HFFc6 (cell line): ENCODE measurements at regions not wholly inside any gene's neighbourhood (a gene's known extent, or its start where the extent isn't known, plus 50 kb on each side); places are given as distances from the start of the nearest gene placed in this dataset.

Experiments used
- DNase-seq: peaks from one replicate; pipeline ENCODE4 v3.0.0-alpha.2; 2018
- H3K27ac Mint-ChIP-seq: 2 replicates; pipeline ENCODE4 v1.8.0; 2020; ENCODE audit warnings: mild to moderate bottlenecking, mixed read lengths
- H3K27me3 Mint-ChIP-seq: 2 replicates; pipeline ENCODE4 v1.8.0; 2021; ENCODE audit warnings: mild to moderate bottlenecking, moderate library complexity, mixed read lengths; ENCODE audit not compliant: insufficient read depth
- H3K36me3 Mint-ChIP-seq: 2 replicates; pipeline ENCODE4 v1.8.0; 2021; ENCODE audit warnings: low read depth, mixed read lengths
- H3K4me1 Mint-ChIP-seq: 2 replicates; pipeline ENCODE4 v1.8.0; 2020; ENCODE audit warnings: low read depth, mixed read lengths
- H3K4me3 Mint-ChIP-seq: 2 replicates; pipeline ENCODE4 v1.8.0; 2020; ENCODE audit warnings: mild to moderate bottlenecking, moderate library complexity, mixed read lengths
- H3K9me3 Mint-ChIP-seq: 2 replicates; pipeline ENCODE4 v1.8.0; 2020; ENCODE audit warnings: mild to moderate bottlenecking, mixed read lengths
- CTCF ChIP-seq: fragments of 200-600 bp; sonication (generic); IDR thresholded peaks from 2 replicates; pipeline ENCODE4 v1.5.0; 2021; ENCODE audit warnings: antibody characterized with exemption, mild to moderate bottlenecking

- no peak for TF ChIP-seq CTCF
- DNase-seq = no peak
- Mint-ChIP-seq H3K4me1 (no peaks in the 10 kb centered on the region), H3K27ac (no peak overlapping the region), H3K27me3 (no peaks in the 10 kb centered on the region; the same call in 1 of the 2 replicates), H3K9me3 (peaks cover 10% of the 10 kb centered on the region), H3K4me3 (no peak overlapping the region), H3K36me3 (no peaks in the 10 kb centered on the region)
Measured at GRCh38 chr4:79233820-79234219, 92.0 kb downstream of the NAA11 start.

- DNase-seq = no peak
- no peaks in the 10 kb centered on the region; the same call in 1 of the 2 replicates for H3K27me3 Mint-ChIP-seq
- no peaks in the 10 kb centered on the region for H3K36me3 Mint-ChIP-seq
- H3K4me3 Mint-ChIP-seq = no peak overlapping the region
- no peak overlapping the region for H3K27ac Mint-ChIP-seq
- H3K9me3 Mint-ChIP-seq = peaks cover 13% of the 10 kb centered on the region
- no peak for TF ChIP-seq CTCF
- H3K4me1 Mint-ChIP-seq = no peaks in the 10 kb centered on the region
Measured at GRCh38 chr4:79232540-79232939, 93.3 kb downstream of the NAA11 start.

- no peak overlapping the region for H3K4me3 Mint-ChIP-seq
- DNase-seq = no peak
- no peaks in the 10 kb centered on the region for H3K27me3 Mint-ChIP-seq
- H3K36me3 Mint-ChIP-seq = no peaks in the 10 kb centered on the region
- H3K27ac Mint-ChIP-seq = no peak overlapping the region
- H3K4me1 Mint-ChIP-seq = no peaks in the 10 kb centered on the region
- no peak for TF ChIP-seq CTCF
- H3K9me3 Mint-ChIP-seq = peaks cover 16% of the 10 kb centered on the region
Measured at GRCh38 chr4:79227860-79228259, 98.0 kb downstream of the NAA11 start.

- Mint-ChIP-seq H3K4me1 (no peaks in the 10 kb centered on the region), H3K27ac (no peak overlapping the region), H3K4me3 (no peak overlapping the region), H3K27me3 (no peaks in the 10 kb centered on the region), H3K36me3 (no peaks in the 10 kb centered on the region), H3K9me3 (peaks cover 16% of the 10 kb centered on the region)
- DNase-seq = no peak
- TF ChIP-seq CTCF = no peak
Measured at GRCh38 chr4:79225360-79225759, 100.5 kb downstream of the NAA11 start.

- no peak overlapping the region for H3K4me3 Mint-ChIP-seq
- no peaks in the 10 kb centered on the region for H3K4me1 Mint-ChIP-seq
- H3K36me3 Mint-ChIP-seq = no peaks in the 10 kb centered on the region
- H3K27ac Mint-ChIP-seq = no peak overlapping the region
- no peaks in the 10 kb centered on the region for H3K27me3 Mint-ChIP-seq
- TF ChIP-seq CTCF = no peak
- DNase-seq = no peak
- peaks cover 16% of the 10 kb centered on the region for H3K9me3 Mint-ChIP-seq
Measured at GRCh38 chr4:79224777-79225104, 101.1 kb downstream of the NAA11 start.
